ENCODE measurements at regions not wholly inside any gene's neighbourhood (a gene's known extent, or its start where the extent isn't known, plus 50 kb on each side); places are given as distances from the start of the nearest gene placed in this dataset.

DNA sequence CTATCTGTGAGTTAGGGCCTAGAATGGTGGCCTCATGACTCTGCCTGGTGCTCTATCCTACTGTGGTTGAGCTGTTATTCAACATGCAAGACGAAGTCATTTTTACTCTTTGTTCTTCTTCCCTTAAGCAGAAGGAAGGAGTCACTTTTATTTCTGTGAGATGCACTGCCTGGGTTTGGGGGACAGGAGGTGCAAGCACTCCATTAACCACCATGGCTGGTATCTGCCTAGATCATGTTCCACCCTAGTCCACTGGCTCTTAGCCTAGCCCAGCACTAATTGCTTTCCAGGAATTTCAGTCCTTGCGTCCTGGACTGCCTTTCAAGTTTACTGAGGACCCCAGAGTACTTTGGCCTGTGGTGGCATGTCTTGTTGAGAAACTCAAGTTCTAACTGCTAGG is 1182.7 kb downstream of the FSTL5 start:
- Histone ChIP-seq H2AFZ (ENCODE audit: low read depth, low read length) (no peak overlapping the region), H3K4me2 (ENCODE audit: low read length) (no peak overlapping the region), H3K4me3 (ENCODE audit: insufficient read depth, low read depth, low read length) (no peak overlapping the region), H3K36me3 (ENCODE audit: insufficient read depth, low read length) (no peaks in the 10 kb centered on the region), H3K4me1 (ENCODE audit: insufficient read depth, low read length) (no peaks in the 10 kb centered on the region), H3K9ac (ENCODE audit: low read length) (no peak overlapping the region), H3K79me2 (ENCODE audit: insufficient read depth, low read length) (no peaks in the 10 kb centered on the region), H4K20me1 (ENCODE audit: insufficient read depth, low read length) (no peaks in the 10 kb centered on the region), H3K27me3 (ENCODE audit: insufficient read depth, low read length) (no peaks in the 10 kb centered on the region), H3K9me3 (ENCODE audit: insufficient read depth, low read depth, low read length) (peaks cover 2% of the 10 kb centered on the region), H3K27ac (ENCODE audit: low read depth, low read length) (no peak overlapping the region)
- FAIRE-seq (no peak), DNase-seq (ENCODE audit: low read depth) (no peak)
- Mint-ChIP-seq H3K9me3 (ENCODE audit: unreplicated experiment) (no peaks in the 10 kb centered on the region), H3K36me3 (ENCODE audit: low read depth, unreplicated experiment) (no peaks in the 10 kb centered on the region), H3K4me3 (ENCODE audit: unreplicated experiment) (no peak overlapping the region), H3K4me1 (ENCODE audit: low read depth, unreplicated experiment) (no peaks in the 10 kb centered on the region), H3K27me3 (ENCODE audit: low read depth, unreplicated experiment) (no peaks in the 10 kb centered on the region), H3K27ac (ENCODE audit: unreplicated experiment) (no peak overlapping the region)
- TF ChIP-seq CTCF (IDR thresholded peaks at IDR 0.05; ENCODE audit: insufficient read depth, low read depth, low read length) (no peak), EZH2 (IDR thresholded peaks at IDR 0.05; ENCODE audit: insufficient read depth, low read length) (no peak)

DNA sequence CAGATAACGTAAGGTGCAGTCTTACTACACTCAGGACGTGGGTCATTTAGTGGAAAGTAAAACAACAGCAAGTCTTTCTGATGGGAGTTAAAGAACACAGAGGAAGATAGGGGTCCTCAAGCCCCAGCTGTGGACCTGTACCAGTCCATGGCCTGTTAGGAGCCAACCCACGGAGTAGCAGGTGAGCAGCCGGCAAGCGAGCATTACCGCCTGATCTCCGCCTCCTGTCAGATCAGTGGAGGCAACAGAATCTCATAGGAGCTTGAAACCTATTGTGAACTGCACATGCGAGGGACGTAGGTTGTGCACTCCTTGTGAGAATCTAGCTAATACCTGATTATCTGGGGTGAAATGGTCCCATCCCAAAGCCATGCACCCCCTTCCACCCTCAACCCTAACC is 1180.8 kb downstream of the FSTL5 start:
- FAIRE-seq = no peak
- Histone ChIP-seq H3K4me2 (ENCODE audit: low read length) (no peak overlapping the region), H3K79me2 (ENCODE audit: insufficient read depth, low read length) (no peaks in the 10 kb centered on the region), H3K9me3 (ENCODE audit: insufficient read depth, low read depth, low read length) (peaks cover 2% of the 10 kb centered on the region), H4K20me1 (ENCODE audit: insufficient read depth, low read length) (no peaks in the 10 kb centered on the region), H3K4me3 (ENCODE audit: insufficient read depth, low read depth, low read length) (no peak overlapping the region), H2AFZ (ENCODE audit: low read depth, low read length) (no peak overlapping the region), H3K9ac (ENCODE audit: low read length) (no peak overlapping the region), H3K27ac (ENCODE audit: low read depth, low read length) (no peak overlapping the region), H3K4me1 (ENCODE audit: insufficient read depth, low read length) (no peaks in the 10 kb centered on the region), H3K36me3 (ENCODE audit: insufficient read depth, low read length) (no peaks in the 10 kb centered on the region), H3K27me3 (ENCODE audit: insufficient read depth, low read length) (no peaks in the 10 kb centered on the region)
- Mint-ChIP-seq H3K4me1 (ENCODE audit: low read depth, unreplicated experiment) (peaks cover 7% of the 10 kb centered on the region), H3K4me3 (ENCODE audit: unreplicated experiment) (no peak overlapping the region), H3K9me3 (ENCODE audit: unreplicated experiment) (no peaks in the 10 kb centered on the region), H3K27ac (ENCODE audit: unreplicated experiment) (no peak overlapping the region), H3K27me3 (ENCODE audit: low read depth, unreplicated experiment) (no peaks in the 10 kb centered on the region), H3K36me3 (ENCODE audit: low read depth, unreplicated experiment) (no peaks in the 10 kb centered on the region)
- no peak for TF ChIP-seq CTCF (IDR thresholded peaks at IDR 0.05; ENCODE audit: insufficient read depth, low read depth, low read length)
- no peak for TF ChIP-seq EZH2 (IDR thresholded peaks at IDR 0.05; ENCODE audit: insufficient read depth, low read length)
- no peak for DNase-seq (ENCODE audit: low read depth)

DNA sequence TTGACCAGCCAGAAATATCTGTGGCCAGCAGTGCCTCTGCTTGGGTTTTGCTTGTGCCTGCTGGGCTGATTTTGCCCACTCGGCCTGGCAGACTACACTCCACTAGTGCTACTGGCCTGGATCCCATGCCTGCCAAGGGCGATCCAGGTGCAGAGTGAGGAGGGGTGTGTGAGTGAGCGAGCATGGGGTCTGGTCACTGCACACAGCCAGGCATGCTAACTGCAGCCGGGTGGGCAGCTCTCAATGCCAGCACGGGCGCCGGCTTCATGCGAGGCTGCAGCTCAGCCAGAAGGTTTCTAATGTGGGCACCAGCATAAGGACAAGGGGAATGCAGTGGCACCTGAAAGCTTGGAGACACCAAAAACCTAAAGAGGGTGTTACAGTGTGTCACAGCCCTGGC is 1161.4 kb downstream of the FSTL5 start:
- TF ChIP-seq EZH2 (IDR thresholded peaks at IDR 0.05; ENCODE audit: insufficient read depth, low read length) = no peak
- no peak for TF ChIP-seq CTCF (IDR thresholded peaks at IDR 0.05; ENCODE audit: insufficient read depth, low read depth, low read length)
- Histone ChIP-seq H3K36me3 (ENCODE audit: insufficient read depth, low read length) (no peaks in the 10 kb centered on the region), H3K27ac (ENCODE audit: low read depth, low read length) (no peak overlapping the region), H2AFZ (ENCODE audit: low read depth, low read length) (no peak overlapping the region), H4K20me1 (ENCODE audit: insufficient read depth, low read length) (no peaks in the 10 kb centered on the region), H3K4me3 (ENCODE audit: insufficient read depth, low read depth, low read length) (no peak overlapping the region), H3K4me1 (ENCODE audit: insufficient read depth, low read length) (no peaks in the 10 kb centered on the region), H3K27me3 (ENCODE audit: insufficient read depth, low read length) (no peaks in the 10 kb centered on the region), H3K79me2 (ENCODE audit: insufficient read depth, low read length) (no peaks in the 10 kb centered on the region), H3K9ac (ENCODE audit: low read length) (no peak overlapping the region), H3K9me3 (ENCODE audit: insufficient read depth, low read depth, low read length) (no peaks in the 10 kb centered on the region), H3K4me2 (ENCODE audit: low read length) (no peak overlapping the region)
- Mint-ChIP-seq H3K4me1 (ENCODE audit: low read depth, unreplicated experiment) (no peaks in the 10 kb centered on the region), H3K36me3 (ENCODE audit: low read depth, unreplicated experiment) (no peaks in the 10 kb centered on the region), H3K9me3 (ENCODE audit: unreplicated experiment) (no peaks in the 10 kb centered on the region), H3K27ac (ENCODE audit: unreplicated experiment) (no peak overlapping the region), H3K4me3 (ENCODE audit: unreplicated experiment) (no peak overlapping the region), H3K27me3 (ENCODE audit: low read depth, unreplicated experiment) (no peaks in the 10 kb centered on the region)
- FAIRE-seq = no peak
- DNase-seq (ENCODE audit: low read depth) = no peak
